MM.1S (cell line): ENCODE measurements at regions not wholly inside any gene's neighbourhood (a gene's known extent, or its start where the extent isn't known, plus 50 kb on each side); places are given as distances from the start of the nearest gene placed in this dataset.
"Not testable (repeated sequence)": the region's sequence is repeated elsewhere in the genome, so short reads cannot be mapped to it uniquely, and the experiment has no call there.

Experiments
- DNase-seq: peaks from one replicate; pipeline ENCODE4 v3.0.0-alpha.2; 2015
- H2AFZ ChIP-seq: fragments of 300-600 bp; sonication (generic); 2 replicates; pipeline ENCODE4 v1.6.0; 2016; ENCODE audit warnings: antibody characterized with exemption, low read length
- H3F3A ChIP-seq: fragments of 300-600 bp; sonication (generic); 2 replicates; pipeline ENCODE4 v1.6.1; 2016; ENCODE audit warnings: mild to moderate bottlenecking, antibody characterized with exemption, low read length, moderate library complexity, mixed read lengths; ENCODE audit not compliant: insufficient read depth
- H3K27ac ChIP-seq: fragments of 300-600 bp; sonication (generic); 2 replicates; pipeline ENCODE4 v1.5.1; 2016; ENCODE audit warnings: mild to moderate bottlenecking, low read length
- H3K27me3 ChIP-seq: fragments of 300-600 bp; sonication (generic); replicated peaks from 2 replicates; pipeline ENCODE4 v1.6.0; 2016; ENCODE audit warnings: low read length; ENCODE audit not compliant: insufficient read depth
- H3K36me3 ChIP-seq: fragments of 300-600 bp; sonication (generic); replicated peaks from 2 replicates; pipeline ENCODE4 v1.6.1; 2016; ENCODE audit warnings: mild to moderate bottlenecking, low read length, mixed read lengths; ENCODE audit not compliant: insufficient read depth
- H3K4me1 ChIP-seq: fragments of 300-600 bp; sonication (generic); 2 replicates; pipeline ENCODE4 v1.6.1; 2016; ENCODE audit warnings: low read length, mixed read lengths
- H3K4me2 ChIP-seq: fragments of 300-600 bp; sonication (generic); 2 replicates; pipeline ENCODE4 v1.6.0; 2016; ENCODE audit warnings: low read depth, low read length
- H3K4me3 ChIP-seq: fragments of 300-600 bp; sonication (generic); 2 replicates; pipeline ENCODE4 v1.5.1; 2016; ENCODE audit warnings: low read length, mixed read lengths
- H3K79me2 ChIP-seq: fragments of 300-600 bp; sonication (generic); 2 replicates; pipeline ENCODE4 v1.6.1; 2016; ENCODE audit warnings: mixed run types, low read length, mixed read lengths
- H3K9ac ChIP-seq: fragments of 300-600 bp; sonication (generic); 2 replicates; pipeline ENCODE4 v1.6.1; 2016; ENCODE audit warnings: low read length, mixed read lengths
- H3K9me2 ChIP-seq: fragments of 300-600 bp; sonication (generic); replicated peaks from 2 replicates; pipeline ENCODE4 v1.6.1; 2016; ENCODE audit warnings: mild to moderate bottlenecking, low read length, mixed read lengths; ENCODE audit not compliant: insufficient read depth
- H3K9me3 ChIP-seq: fragments of 300-600 bp; sonication (generic); replicated peaks from 2 replicates; pipeline ENCODE4 v1.6.1; 2016; ENCODE audit warnings: mild to moderate bottlenecking, low read length, mixed read lengths; ENCODE audit not compliant: insufficient read depth
- H4K20me1 ChIP-seq: fragments of 300-600 bp; sonication (generic); 2 replicates; pipeline ENCODE4 v1.6.1; 2016; ENCODE audit warnings: mild to moderate bottlenecking, low read length, moderate library complexity, mixed read lengths; ENCODE audit not compliant: insufficient read depth
- EZH2 ChIP-seq: fragments of 300-600 bp; sonication (generic); optimal IDR thresholded peaks from 2 replicates; pipeline ENCODE3; 2017; ENCODE audit warnings: low read depth, mild to moderate bottlenecking, antibody characterized with exemption, low read length, mixed read lengths
- EZH2phosphoT487 ChIP-seq: fragments of 300-600 bp; sonication (generic); IDR thresholded peaks from 2 replicates; pipeline ENCODE4 v1.6.1; 2018; ENCODE audit warnings: antibody characterized with exemption, low read length
- TF ChIP-seq, protein P1 (sequence below): fragments of 300-600 bp; sonication (generic); IDR thresholded peaks from 2 replicates; pipeline ENCODE4 v1.5.1; 2016; ENCODE audit warnings: antibody characterized with exemption, low read length, mixed read lengths

DNA sequence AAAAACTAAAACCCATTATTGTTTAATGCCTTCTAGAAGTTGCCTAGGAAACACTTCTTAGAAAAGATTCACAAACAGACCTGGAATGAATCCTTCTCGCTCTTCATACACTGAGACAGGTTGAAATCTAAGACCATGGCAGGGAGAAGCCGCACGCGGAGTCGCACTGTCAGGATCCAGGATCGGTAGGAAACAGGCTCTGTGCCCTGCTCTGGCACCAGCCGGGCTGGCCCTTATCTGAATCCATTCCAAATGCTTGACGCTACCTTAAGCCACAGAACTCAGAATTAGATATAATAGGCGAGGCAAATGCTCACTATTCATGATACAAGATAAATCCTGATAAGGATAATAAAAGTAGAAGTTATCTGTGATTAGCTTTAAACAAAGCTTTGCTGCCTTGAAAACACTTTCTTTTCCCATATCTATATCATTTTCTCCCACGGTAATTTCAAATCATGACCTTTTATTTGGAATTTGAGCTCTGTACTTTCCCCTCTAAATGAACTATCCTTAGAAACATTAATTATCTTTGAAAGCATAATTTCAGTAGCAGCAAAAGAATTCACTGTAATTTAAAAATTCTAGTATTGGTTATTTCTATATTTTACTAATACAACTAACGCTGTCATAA lies 385.6 kb downstream of the IRS2 start:
- H3K4me3 ChIP-seq, result no peak overlapping the region
- no peak overlapping the region for H3K27ac ChIP-seq
- H3K79me2 ChIP-seq, result no peaks in the 10 kb centered on the region
- no peak for DNase-seq
- no peaks in the 10 kb centered on the region for H3K4me1 ChIP-seq
- H3K9me3 ChIP-seq, result no peaks in the 10 kb centered on the region
- no peak overlapping the region for H3K4me2 ChIP-seq
- no peak overlapping the region for H3K9ac ChIP-seq
- H2AFZ ChIP-seq, result no peak overlapping the region
- no peaks in the 10 kb centered on the region for H3K27me3 ChIP-seq
- TF ChIP-seq EZH2phosphoT487 (no peak), EZH2 (no peak)
- TF ChIP-seq, protein P1, sequence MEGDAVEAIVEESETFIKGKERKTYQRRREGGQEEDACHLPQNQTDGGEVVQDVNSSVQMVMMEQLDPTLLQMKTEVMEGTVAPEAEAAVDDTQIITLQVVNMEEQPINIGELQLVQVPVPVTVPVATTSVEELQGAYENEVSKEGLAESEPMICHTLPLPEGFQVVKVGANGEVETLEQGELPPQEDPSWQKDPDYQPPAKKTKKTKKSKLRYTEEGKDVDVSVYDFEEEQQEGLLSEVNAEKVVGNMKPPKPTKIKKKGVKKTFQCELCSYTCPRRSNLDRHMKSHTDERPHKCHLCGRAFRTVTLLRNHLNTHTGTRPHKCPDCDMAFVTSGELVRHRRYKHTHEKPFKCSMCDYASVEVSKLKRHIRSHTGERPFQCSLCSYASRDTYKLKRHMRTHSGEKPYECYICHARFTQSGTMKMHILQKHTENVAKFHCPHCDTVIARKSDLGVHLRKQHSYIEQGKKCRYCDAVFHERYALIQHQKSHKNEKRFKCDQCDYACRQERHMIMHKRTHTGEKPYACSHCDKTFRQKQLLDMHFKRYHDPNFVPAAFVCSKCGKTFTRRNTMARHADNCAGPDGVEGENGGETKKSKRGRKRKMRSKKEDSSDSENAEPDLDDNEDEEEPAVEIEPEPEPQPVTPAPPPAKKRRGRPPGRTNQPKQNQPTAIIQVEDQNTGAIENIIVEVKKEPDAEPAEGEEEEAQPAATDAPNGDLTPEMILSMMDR, result no peak
- no peaks in the 10 kb centered on the region for H3K36me3 ChIP-seq
- no peaks in the 10 kb centered on the region for H3K9me2 ChIP-seq
- H3F3A ChIP-seq, result no peaks in the 10 kb centered on the region
- no peaks in the 10 kb centered on the region for H4K20me1 ChIP-seq

DNA sequence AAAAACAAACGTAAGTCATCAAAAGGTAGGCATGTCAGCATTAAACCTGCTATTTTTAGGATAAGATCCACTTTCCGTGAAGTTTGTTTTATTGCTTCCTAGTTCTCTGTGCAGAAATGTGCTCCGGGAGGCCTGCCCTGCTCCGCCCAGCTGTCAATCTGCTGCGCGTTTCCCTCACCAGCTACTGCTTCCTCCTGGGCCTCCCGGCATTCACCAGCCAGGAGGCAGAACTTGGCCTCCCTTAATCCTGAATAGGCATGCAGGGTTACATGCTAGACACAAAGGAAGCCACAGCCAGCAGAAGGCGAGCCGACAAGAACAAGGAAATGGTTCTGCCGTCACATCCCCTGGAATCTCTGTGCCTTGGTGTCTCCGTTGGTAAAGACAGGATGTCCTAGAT lies 386.2 kb downstream of the IRS2 start:
- H3K9ac ChIP-seq, result no peak overlapping the region
- no peaks in the 10 kb centered on the region for H3K4me1 ChIP-seq
- no peak overlapping the region for H3K4me3 ChIP-seq
- no peaks in the 10 kb centered on the region for H4K20me1 ChIP-seq
- no peaks in the 10 kb centered on the region for H3K79me2 ChIP-seq
- H3K4me2 ChIP-seq, result no peak overlapping the region
- H3K9me3 ChIP-seq, result no peaks in the 10 kb centered on the region
- no peaks in the 10 kb centered on the region for H3F3A ChIP-seq
- no peaks in the 10 kb centered on the region for H3K9me2 ChIP-seq
- no peaks in the 10 kb centered on the region for H3K36me3 ChIP-seq
- H3K27me3 ChIP-seq, result no peaks in the 10 kb centered on the region
- no peak overlapping the region for H3K27ac ChIP-seq
- DNase-seq, result no peak
- TF ChIP-seq EZH2, result no peak
- no peak for TF ChIP-seq EZH2phosphoT487
- TF ChIP-seq, protein P1, result no peak
- no peak overlapping the region for H2AFZ ChIP-seq

DNA sequence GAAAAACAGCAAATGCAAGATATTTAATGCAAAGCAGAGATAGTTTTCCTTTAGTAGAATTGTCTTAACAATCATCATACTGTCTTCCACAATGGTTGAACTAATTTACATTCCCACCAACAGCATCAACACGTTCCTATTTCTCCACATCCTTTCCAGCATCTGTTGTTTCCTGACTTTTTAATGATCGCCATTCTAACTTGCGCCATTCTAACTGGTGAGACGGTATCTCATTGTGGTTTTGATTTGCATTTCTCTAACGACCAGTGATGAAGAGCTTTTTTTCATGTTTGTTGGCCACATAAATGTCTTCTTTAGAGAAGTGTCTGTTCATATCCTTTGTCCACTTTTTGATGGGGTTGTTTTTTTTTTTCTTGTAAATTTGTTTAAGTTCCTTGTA lies 388.3 kb downstream of the IRS2 start:
- not testable (repeated sequence) for H3F3A ChIP-seq

DNA sequence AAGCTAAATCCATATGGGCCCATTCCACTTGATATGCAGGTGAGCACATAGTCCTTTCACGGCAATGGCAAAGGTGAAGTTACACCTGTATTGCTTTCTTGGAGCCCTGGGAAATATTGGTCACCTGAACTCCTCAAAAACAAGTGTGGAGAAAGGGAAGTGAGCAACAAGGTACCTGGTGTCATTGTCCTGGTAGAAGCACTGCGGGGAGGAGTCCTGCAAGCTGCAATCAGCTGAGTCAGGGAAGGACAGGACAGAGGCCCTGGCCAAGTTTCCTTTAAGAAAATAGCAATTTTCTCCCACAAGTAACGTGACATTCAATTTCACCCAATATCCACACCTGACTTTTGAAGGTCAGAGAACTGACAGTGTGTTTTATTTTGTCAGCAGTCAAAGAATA lies 389.1 kb downstream of the IRS2 start:
- no peak for DNase-seq
- TF ChIP-seq EZH2phosphoT487, result no peak
- no peak for TF ChIP-seq EZH2
- TF ChIP-seq, protein P1, result no peak
- Histone ChIP-seq H3F3A (no peaks in the 10 kb centered on the region), H3K36me3 (no peaks in the 10 kb centered on the region), H3K27ac (no peak overlapping the region), H3K4me3 (no peak overlapping the region), H3K79me2 (no peaks in the 10 kb centered on the region), H3K4me1 (no peaks in the 10 kb centered on the region), H3K27me3 (no peaks in the 10 kb centered on the region), H3K9me3 (no peaks in the 10 kb centered on the region), H2AFZ (no peak overlapping the region), H3K9me2 (no peaks in the 10 kb centered on the region), H3K9ac (no peak overlapping the region), H3K4me2 (no peak overlapping the region), H4K20me1 (no peaks in the 10 kb centered on the region)

More for the DNA sequence above, 388.3 kb downstream of the IRS2 start:
- not testable (repeated sequence) for H3K9me2 ChIP-seq, H3K27me3 ChIP-seq, H3K9me3 ChIP-seq, H2AFZ ChIP-seq, DNase-seq, H3K4me3 ChIP-seq, H3K27ac ChIP-seq, H3K9ac ChIP-seq, H3K36me3 ChIP-seq, H3K4me1 ChIP-seq, H3K4me2 ChIP-seq, H4K20me1 ChIP-seq, H3K79me2 ChIP-seq
